ENCODE measurements at regions not wholly inside any gene's neighbourhood (a gene's known extent, or its start where the extent isn't known, plus 50 kb on each side); places are given as distances from the start of the nearest gene placed in this dataset.
"Not testable (repeated sequence)": the region's sequence is repeated elsewhere in the genome, so short reads cannot be mapped to it uniquely, and the experiment has no call there.

GRCh38 chr19:28615546-28615916 is 597.4 kb downstream of the UQCRFS1 start:
- Histone ChIP-seq H3K9me3 (ENCODE audit: control insufficient read depth, low read length) (peaks cover 16% of the 10 kb centered on the region), H3K27me3 (replicated peaks; ENCODE audit: control insufficient read depth, insufficient read depth, low read length) (no peaks in the 10 kb centered on the region), H3K9ac (ENCODE audit: low read length) (no peak overlapping the region), H3K36me3 (ENCODE audit: control insufficient read depth, insufficient read depth, low read length, severe bottlenecking) (no peaks in the 10 kb centered on the region), H3K4me3 (ENCODE audit: low read length) (no peak overlapping the region), H3K4me1 (ENCODE audit: control insufficient read depth, insufficient read depth, low read length) (no peaks in the 10 kb centered on the region)
- no peak for DNase-seq (ENCODE audit: low read depth)

- H3K9ac ChIP-seq (ENCODE audit: low read length): no peak overlapping the region
- H3K4me1 ChIP-seq (ENCODE audit: control insufficient read depth, insufficient read depth, low read length): no peaks in the 10 kb centered on the region
- H3K27me3 ChIP-seq (replicated peaks; ENCODE audit: control insufficient read depth, insufficient read depth, low read length): no peaks in the 10 kb centered on the region
- H3K9me3 ChIP-seq (ENCODE audit: control insufficient read depth, low read length): peaks cover 16% of the 10 kb centered on the region
- DNase-seq (ENCODE audit: low read depth): no peak
- H3K4me3 ChIP-seq (ENCODE audit: low read length): no peak overlapping the region
- H3K36me3 ChIP-seq (ENCODE audit: control insufficient read depth, insufficient read depth, low read length, severe bottlenecking): no peaks in the 10 kb centered on the region
Measured at GRCh38 chr19:28614634-28615545, 598.1 kb downstream of the UQCRFS1 start.

- Histone ChIP-seq H3K4me3 (ENCODE audit: low read length) (no peak overlapping the region), H3K9ac (ENCODE audit: low read length) (no peak overlapping the region), H3K27me3 (replicated peaks; ENCODE audit: control insufficient read depth, insufficient read depth, low read length) (no peaks in the 10 kb centered on the region), H3K9me3 (ENCODE audit: control insufficient read depth, low read length) (peaks cover 16% of the 10 kb centered on the region), H3K36me3 (ENCODE audit: control insufficient read depth, insufficient read depth, low read length, severe bottlenecking) (no peaks in the 10 kb centered on the region), H3K4me1 (ENCODE audit: control insufficient read depth, insufficient read depth, low read length) (no peaks in the 10 kb centered on the region)
- no peak for DNase-seq (ENCODE audit: low read depth)
Measured at GRCh38 chr19:28612275-28612769, 600.6 kb downstream of the UQCRFS1 start.

GRCh38 chr19:28611227-28611914 is 601.6 kb downstream of the UQCRFS1 start:
- H3K9ac ChIP-seq (ENCODE audit: low read length); H3K27me3 ChIP-seq (replicated peaks; ENCODE audit: control insufficient read depth, insufficient read depth, low read length); DNase-seq (ENCODE audit: low read depth); H3K36me3 ChIP-seq (ENCODE audit: control insufficient read depth, insufficient read depth, low read length, severe bottlenecking); H3K4me1 ChIP-seq (ENCODE audit: control insufficient read depth, insufficient read depth, low read length); H3K4me3 ChIP-seq (ENCODE audit: low read length): not testable (repeated sequence)
- H3K9me3 ChIP-seq (ENCODE audit: control insufficient read depth, low read length): peaks cover 20% of the 10 kb centered on the region

GRCh38 chr19:28610731-28611130 is 602.2 kb downstream of the UQCRFS1 start:
- no peak for DNase-seq (ENCODE audit: low read depth)
- H3K9me3 ChIP-seq (ENCODE audit: control insufficient read depth, low read length): peaks cover 25% of the 10 kb centered on the region
- H3K36me3 ChIP-seq (ENCODE audit: control insufficient read depth, insufficient read depth, low read length, severe bottlenecking): no peaks in the 10 kb centered on the region
- H3K4me1 ChIP-seq (ENCODE audit: control insufficient read depth, insufficient read depth, low read length): no peaks in the 10 kb centered on the region
- H3K9ac ChIP-seq (ENCODE audit: low read length): no peak overlapping the region
- H3K4me3 ChIP-seq (ENCODE audit: low read length): no peak overlapping the region
- no peaks in the 10 kb centered on the region for H3K27me3 ChIP-seq (replicated peaks; ENCODE audit: control insufficient read depth, insufficient read depth, low read length)

GRCh38 chr19:28609944-28610343 is 603.0 kb downstream of the UQCRFS1 start:
- Histone ChIP-seq H3K4me3 (ENCODE audit: low read length) (no peak overlapping the region), H3K4me1 (ENCODE audit: control insufficient read depth, insufficient read depth, low read length) (no peaks in the 10 kb centered on the region), H3K36me3 (ENCODE audit: control insufficient read depth, insufficient read depth, low read length, severe bottlenecking) (no peaks in the 10 kb centered on the region), H3K9me3 (ENCODE audit: control insufficient read depth, low read length) (peaks cover 20% of the 10 kb centered on the region), H3K9ac (ENCODE audit: low read length) (no peak overlapping the region), H3K27me3 (replicated peaks; ENCODE audit: control insufficient read depth, insufficient read depth, low read length) (no peaks in the 10 kb centered on the region)
- DNase-seq (ENCODE audit: low read depth): no peak

GRCh38 chr19:28609091-28609755 is 603.7 kb downstream of the UQCRFS1 start:
- H3K27me3 ChIP-seq (replicated peaks; ENCODE audit: control insufficient read depth, insufficient read depth, low read length): no peaks in the 10 kb centered on the region
- no peaks in the 10 kb centered on the region for H3K4me1 ChIP-seq (ENCODE audit: control insufficient read depth, insufficient read depth, low read length)
- H3K9ac ChIP-seq (ENCODE audit: low read length): no peak overlapping the region
- no peaks in the 10 kb centered on the region for H3K36me3 ChIP-seq (ENCODE audit: control insufficient read depth, insufficient read depth, low read length, severe bottlenecking)
- peaks cover 13% of the 10 kb centered on the region for H3K9me3 ChIP-seq (ENCODE audit: control insufficient read depth, low read length)
- DNase-seq (ENCODE audit: low read depth): no peak
- no peak overlapping the region for H3K4me3 ChIP-seq (ENCODE audit: low read length)

GRCh38 chr19:28608292-28608691 is 604.7 kb downstream of the UQCRFS1 start:
- Histone ChIP-seq H3K27me3 (replicated peaks; ENCODE audit: control insufficient read depth, insufficient read depth, low read length) (no peaks in the 10 kb centered on the region), H3K9me3 (ENCODE audit: control insufficient read depth, low read length) (peaks cover 9% of the 10 kb centered on the region), H3K9ac (ENCODE audit: low read length) (no peak overlapping the region), H3K4me1 (ENCODE audit: control insufficient read depth, insufficient read depth, low read length) (no peaks in the 10 kb centered on the region), H3K36me3 (ENCODE audit: control insufficient read depth, insufficient read depth, low read length, severe bottlenecking) (no peaks in the 10 kb centered on the region), H3K4me3 (ENCODE audit: low read length) (no peak overlapping the region)
- DNase-seq (ENCODE audit: low read depth): no peak

GRCh38 chr19:28607066-28607583 is 605.8 kb downstream of the UQCRFS1 start:
- H3K4me1 ChIP-seq (ENCODE audit: control insufficient read depth, insufficient read depth, low read length): no peaks in the 10 kb centered on the region
- no peak overlapping the region for H3K4me3 ChIP-seq (ENCODE audit: low read length)
- no peaks in the 10 kb centered on the region for H3K27me3 ChIP-seq (replicated peaks; ENCODE audit: control insufficient read depth, insufficient read depth, low read length)
- H3K9me3 ChIP-seq (ENCODE audit: control insufficient read depth, low read length): peaks cover 9% of the 10 kb centered on the region
- no peak for DNase-seq (ENCODE audit: low read depth)
- H3K9ac ChIP-seq (ENCODE audit: low read length): no peak overlapping the region
- H3K36me3 ChIP-seq (ENCODE audit: control insufficient read depth, insufficient read depth, low read length, severe bottlenecking): no peaks in the 10 kb centered on the region

- no peaks in the 10 kb centered on the region for H3K27me3 ChIP-seq (replicated peaks; ENCODE audit: control insufficient read depth, insufficient read depth, low read length)
- H3K9me3 ChIP-seq (ENCODE audit: control insufficient read depth, low read length): peaks cover 9% of the 10 kb centered on the region
- H3K9ac ChIP-seq (ENCODE audit: low read length): no peak overlapping the region
- no peak for DNase-seq (ENCODE audit: low read depth)
- no peaks in the 10 kb centered on the region for H3K36me3 ChIP-seq (ENCODE audit: control insufficient read depth, insufficient read depth, low read length, severe bottlenecking)
- no peaks in the 10 kb centered on the region for H3K4me1 ChIP-seq (ENCODE audit: control insufficient read depth, insufficient read depth, low read length)
- H3K4me3 ChIP-seq (ENCODE audit: low read length): no peak overlapping the region
Measured at GRCh38 chr19:28606269-28607032, 606.5 kb downstream of the UQCRFS1 start.

Measured in adipocyte (in vitro differentiated cells).